ENCODE measurements at regions not wholly inside any gene's neighbourhood (a gene's known extent, or its start where the extent isn't known, plus 50 kb on each side); places are given as distances from the start of the nearest gene placed in this dataset.

GRCh38 chr16:87067003-87067556, 250.1 kb downstream of the C16orf95 start:
- no peaks in the 10 kb centered on the region for H3K9me3 ChIP-seq (ENCODE audit: low read length)
- POLR2A ChIA-PET: no interaction called here
- no peaks in the 10 kb centered on the region for H3K36me3 ChIP-seq (ENCODE audit: insufficient read depth, low read length)
- no peaks in the 10 kb centered on the region for H3K4me1 ChIP-seq (ENCODE audit: insufficient read depth, low read length)
- H3K27ac ChIP-seq (ENCODE audit: low read depth, low read length): no peak overlapping the region
- peaks cover 26 to 37% of the 10 kb centered on the region in 2 donors for H3K27me3 Mint-ChIP-seq
- H3K27me3 ChIP-seq (ENCODE audit: insufficient read depth, low read length, poor library complexity, severe bottlenecking): peaks cover 12% of the 10 kb centered on the region
- no peaks in the 10 kb centered on the region for H3K4me1 Mint-ChIP-seq
- H3K36me3 Mint-ChIP-seq: no peaks in the 10 kb centered on the region
- no peak overlapping the region for H3K4me3 ChIP-seq (ENCODE audit: low read length)
- CTCF ChIA-PET: no interaction called here
- no peak overlapping the region for H3K27ac Mint-ChIP-seq
- H3K4me3 Mint-ChIP-seq: no peak overlapping the region
- H3K9me3 Mint-ChIP-seq: no peaks in the 10 kb centered on the region
- no peak for DNase-seq

- H3K4me1 Mint-ChIP-seq: no peaks in the 10 kb centered on the region
Measured at GRCh38 chr16:87067836-87068761, 249.1 kb downstream of the C16orf95 start.

GRCh38 chr16:87068762-87069150, 248.4 kb downstream of the C16orf95 start:
- H3K4me3 ChIP-seq (ENCODE audit: low read length): no peak overlapping the region
- Mint-ChIP-seq H3K4me3 (no peak overlapping the region), H3K27me3 (peaks cover 16 to 25% of the 10 kb centered on the region in 2 donors), H3K9me3 (no peaks in the 10 kb centered on the region), H3K36me3 (no peaks in the 10 kb centered on the region), H3K4me1 (no peaks in the 10 kb centered on the region), H3K27ac (no peak overlapping the region)
- CTCF ChIA-PET: no interaction called here
- POLR2A ChIA-PET: no interaction called here
- no peak for DNase-seq
- H3K27me3 ChIP-seq (ENCODE audit: insufficient read depth, low read length, poor library complexity, severe bottlenecking): peaks cover 12% of the 10 kb centered on the region
- no peaks in the 10 kb centered on the region for H3K4me1 ChIP-seq (ENCODE audit: insufficient read depth, low read length)
- H3K9me3 ChIP-seq (ENCODE audit: low read length): no peaks in the 10 kb centered on the region
- no peaks in the 10 kb centered on the region for H3K36me3 ChIP-seq (ENCODE audit: insufficient read depth, low read length)
- H3K27ac ChIP-seq (ENCODE audit: low read depth, low read length): no peak overlapping the region

More at GRCh38 chr16:87067836-87068761, 249.1 kb downstream of the C16orf95 start:
- Histone ChIP-seq H3K27me3 (ENCODE audit: insufficient read depth, low read length, poor library complexity, severe bottlenecking) (peaks cover 12% of the 10 kb centered on the region), H3K36me3 (ENCODE audit: insufficient read depth, low read length) (no peaks in the 10 kb centered on the region), H3K4me3 (ENCODE audit: low read length) (no peak overlapping the region), H3K4me1 (ENCODE audit: insufficient read depth, low read length) (no peaks in the 10 kb centered on the region), H3K9me3 (ENCODE audit: low read length) (no peaks in the 10 kb centered on the region), H3K27ac (ENCODE audit: low read depth, low read length) (no peak overlapping the region)
- no peak for DNase-seq
- H3K27me3 Mint-ChIP-seq: peaks cover 20 to 30% of the 10 kb centered on the region in 2 donors
- H3K9me3 Mint-ChIP-seq: no peaks in the 10 kb centered on the region
- ChIA-PET POLR2A (no interaction called here), CTCF (no interaction called here)
- H3K36me3 Mint-ChIP-seq: no peaks in the 10 kb centered on the region
- no peak overlapping the region for H3K4me3 Mint-ChIP-seq
- no peak overlapping the region for H3K27ac Mint-ChIP-seq

- CTCF ChIA-PET: no interaction called here
- H3K27me3 ChIP-seq (ENCODE audit: insufficient read depth, low read length, poor library complexity, severe bottlenecking): peaks cover 3% of the 10 kb centered on the region
- no peaks in the 10 kb centered on the region for H3K4me1 ChIP-seq (ENCODE audit: insufficient read depth, low read length)
- no peak overlapping the region for H3K4me3 ChIP-seq (ENCODE audit: low read length)
- no peaks in the 10 kb centered on the region for H3K9me3 Mint-ChIP-seq
- H3K36me3 Mint-ChIP-seq: no peaks in the 10 kb centered on the region
- no peak overlapping the region for H3K4me3 Mint-ChIP-seq
- H3K36me3 ChIP-seq (ENCODE audit: insufficient read depth, low read length): no peaks in the 10 kb centered on the region
- H3K9me3 ChIP-seq (ENCODE audit: low read length): no peaks in the 10 kb centered on the region
- no peak overlapping the region for H3K27ac ChIP-seq (ENCODE audit: low read depth, low read length)
- no peak for DNase-seq
- peaks cover 5 to 10% of the 10 kb centered on the region in 2 donors for H3K27me3 Mint-ChIP-seq
- no peaks in the 10 kb centered on the region for H3K4me1 Mint-ChIP-seq
- H3K27ac Mint-ChIP-seq: no peak overlapping the region
- POLR2A ChIA-PET: no interaction called here
Measured at GRCh38 chr16:87070657-87071056, 246.5 kb downstream of the C16orf95 start.

- peaks cover 4 to 5% of the 10 kb centered on the region in 2 donors for H3K27me3 Mint-ChIP-seq
Measured at GRCh38 chr16:87072101-87072500, 245.1 kb downstream of the C16orf95 start.

GRCh38 chr16:87074641-87075318, 242.4 kb downstream of the C16orf95 start:
- Mint-ChIP-seq H3K9me3 (peaks cover 0 to 8% (median 6%) of the 10 kb centered on the region in 5 donors), H3K27me3 (peaks cover 2 to 5% of the 10 kb centered on the region in 2 donors), H3K4me3 (no peak overlapping the region), H3K36me3 (no peaks in the 10 kb centered on the region), H3K27ac (no peak overlapping the region), H3K4me1 (no peaks in the 10 kb centered on the region)
- Histone ChIP-seq H3K27me3 (ENCODE audit: insufficient read depth, low read length, poor library complexity, severe bottlenecking) (no peaks in the 10 kb centered on the region), H3K4me3 (ENCODE audit: low read length) (no peak overlapping the region), H3K4me1 (ENCODE audit: insufficient read depth, low read length) (no peaks in the 10 kb centered on the region), H3K27ac (ENCODE audit: low read depth, low read length) (no peak overlapping the region), H3K9me3 (ENCODE audit: low read length) (no peaks in the 10 kb centered on the region), H3K36me3 (ENCODE audit: insufficient read depth, low read length) (no peaks in the 10 kb centered on the region)
- DNase-seq: no peak
- ChIA-PET CTCF (no interaction called here), POLR2A (no interaction called here)

More at GRCh38 chr16:87072101-87072500, 245.1 kb downstream of the C16orf95 start:
- Histone ChIP-seq H3K27ac (ENCODE audit: low read depth, low read length) (no peak overlapping the region), H3K9me3 (ENCODE audit: low read length) (no peaks in the 10 kb centered on the region), H3K27me3 (ENCODE audit: insufficient read depth, low read length, poor library complexity, severe bottlenecking) (no peaks in the 10 kb centered on the region), H3K4me1 (ENCODE audit: insufficient read depth, low read length) (no peaks in the 10 kb centered on the region), H3K4me3 (ENCODE audit: low read length) (no peak overlapping the region), H3K36me3 (ENCODE audit: insufficient read depth, low read length) (no peaks in the 10 kb centered on the region)
- Mint-ChIP-seq H3K4me3 (no peak overlapping the region), H3K4me1 (no peaks in the 10 kb centered on the region), H3K27ac (no peak overlapping the region), H3K9me3 (no peaks in the 10 kb centered on the region), H3K36me3 (no peaks in the 10 kb centered on the region)
- ChIA-PET POLR2A (no interaction called here), CTCF (no interaction called here)
- no peak for DNase-seq

GRCh38 chr16:87075319-87075860, 241.8 kb downstream of the C16orf95 start:
- peaks cover 3 to 11% (median 10%) of the 10 kb centered on the region in 5 donors for H3K9me3 Mint-ChIP-seq
- ChIA-PET CTCF (no interaction called here), POLR2A (no interaction called here)
- no peaks in the 10 kb centered on the region for H3K36me3 ChIP-seq (ENCODE audit: insufficient read depth, low read length)
- no peak overlapping the region for H3K4me3 Mint-ChIP-seq
- H3K27me3 ChIP-seq (ENCODE audit: insufficient read depth, low read length, poor library complexity, severe bottlenecking): no peaks in the 10 kb centered on the region
- H3K4me1 ChIP-seq (ENCODE audit: insufficient read depth, low read length): no peaks in the 10 kb centered on the region
- H3K4me1 Mint-ChIP-seq: no peaks in the 10 kb centered on the region
- DNase-seq: no peak
- H3K27ac Mint-ChIP-seq: no peak overlapping the region
- H3K36me3 Mint-ChIP-seq: no peaks in the 10 kb centered on the region
- no peak overlapping the region for H3K4me3 ChIP-seq (ENCODE audit: low read length)
- H3K27ac ChIP-seq (ENCODE audit: low read depth, low read length): no peak overlapping the region
- peaks cover 2% of the 10 kb centered on the region for H3K9me3 ChIP-seq (ENCODE audit: low read length)
- H3K27me3 Mint-ChIP-seq: peaks cover 2 to 5% of the 10 kb centered on the region in 2 donors
